Transverse colon (tissue), 4 donors: ENCODE measurements at regions not wholly inside any gene's neighbourhood (a gene's known extent, or its start where the extent isn't known, plus 50 kb on each side); places are given as distances from the start of the nearest gene placed in this dataset.

Experiments
- CTCF ChIP-seq, 5 experiments: fragments of 200-600 bp in 3 of 5; fragments of 450-650 bp in 2 of 5; sonication (generic) in 3 of 5; IDR thresholded peaks; 1 replicate in 2 of 5; 2 replicates in 3 of 5; pipeline ENCODE4 v1.5.1; 2016 to 2017; ENCODE audit warnings: antibody characterized with exemption in 5 of 5, inconsistent platforms in 3 of 5, mild to moderate bottlenecking in 2 of 5, moderate library complexity in 1 of 5
- EP300 ChIP-seq: sonication (generic); formaldehyde crosslinking; IDR thresholded peaks from one replicate; pipeline ENCODE4 v1.6.1; 2017; ENCODE audit warnings: antibody characterized with exemption, low read depth
- POLR2A ChIP-seq: fragments of 450-650 bp; IDR thresholded peaks from one replicate; pipeline ENCODE4 v1.6.1; 2016; ENCODE audit warnings: antibody characterized with exemption, mild to moderate bottlenecking, moderate library complexity
- POLR2AphosphoS5 ChIP-seq, 3 donors: sonication (generic); formaldehyde crosslinking; IDR thresholded peaks; one replicate each; pipeline ENCODE4 v1.6.1; 2016; ENCODE audit warnings: antibody characterized with exemption in 3 of 3

GRCh38 chr4:14855719-14856061 lies 146.6 kb upstream of the CPEB2 start:
- TF ChIP-seq POLR2A (no peak), CTCF (IDR thresholded peaks at IDR 0.05) (no peak), POLR2AphosphoS5 (IDR thresholded peaks at IDR 0.05) (no peak), EP300 (no peak)
